ENCODE measurements at regions not wholly inside any gene's neighbourhood (a gene's known extent, or its start where the extent isn't known, plus 50 kb on each side); places are given as distances from the start of the nearest gene placed in this dataset.

DNA sequence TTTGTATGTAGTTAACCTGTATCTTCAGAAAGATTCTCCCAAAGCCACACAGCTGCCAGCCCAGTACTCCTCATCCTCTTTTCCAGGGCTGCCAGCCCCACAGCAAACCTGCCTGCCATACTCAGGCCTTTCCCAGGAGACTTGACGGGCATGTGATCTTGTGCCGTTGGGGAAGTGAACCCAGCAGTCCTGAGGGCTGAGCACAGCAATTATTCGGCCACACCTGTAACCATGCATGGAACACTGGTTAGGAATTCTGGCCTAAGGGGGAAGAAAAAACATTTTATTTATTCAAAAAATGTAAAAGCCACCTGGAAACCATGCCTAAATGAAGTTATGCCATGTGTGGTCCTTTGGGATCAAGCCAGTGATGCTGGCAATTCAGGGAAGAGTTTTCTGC, 145.3 kb downstream of the GRIN2B start:
- intact Hi-C loops (cut with DNase I): no loop called here
- TF ChIP-seq, protein P1, sequence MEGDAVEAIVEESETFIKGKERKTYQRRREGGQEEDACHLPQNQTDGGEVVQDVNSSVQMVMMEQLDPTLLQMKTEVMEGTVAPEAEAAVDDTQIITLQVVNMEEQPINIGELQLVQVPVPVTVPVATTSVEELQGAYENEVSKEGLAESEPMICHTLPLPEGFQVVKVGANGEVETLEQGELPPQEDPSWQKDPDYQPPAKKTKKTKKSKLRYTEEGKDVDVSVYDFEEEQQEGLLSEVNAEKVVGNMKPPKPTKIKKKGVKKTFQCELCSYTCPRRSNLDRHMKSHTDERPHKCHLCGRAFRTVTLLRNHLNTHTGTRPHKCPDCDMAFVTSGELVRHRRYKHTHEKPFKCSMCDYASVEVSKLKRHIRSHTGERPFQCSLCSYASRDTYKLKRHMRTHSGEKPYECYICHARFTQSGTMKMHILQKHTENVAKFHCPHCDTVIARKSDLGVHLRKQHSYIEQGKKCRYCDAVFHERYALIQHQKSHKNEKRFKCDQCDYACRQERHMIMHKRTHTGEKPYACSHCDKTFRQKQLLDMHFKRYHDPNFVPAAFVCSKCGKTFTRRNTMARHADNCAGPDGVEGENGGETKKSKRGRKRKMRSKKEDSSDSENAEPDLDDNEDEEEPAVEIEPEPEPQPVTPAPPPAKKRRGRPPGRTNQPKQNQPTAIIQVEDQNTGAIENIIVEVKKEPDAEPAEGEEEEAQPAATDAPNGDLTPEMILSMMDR (IDR thresholded peaks at IDR 0.05): no peak
- TF ChIP-seq POLR2A (IDR thresholded peaks at IDR 0.05): no peak

DNA sequence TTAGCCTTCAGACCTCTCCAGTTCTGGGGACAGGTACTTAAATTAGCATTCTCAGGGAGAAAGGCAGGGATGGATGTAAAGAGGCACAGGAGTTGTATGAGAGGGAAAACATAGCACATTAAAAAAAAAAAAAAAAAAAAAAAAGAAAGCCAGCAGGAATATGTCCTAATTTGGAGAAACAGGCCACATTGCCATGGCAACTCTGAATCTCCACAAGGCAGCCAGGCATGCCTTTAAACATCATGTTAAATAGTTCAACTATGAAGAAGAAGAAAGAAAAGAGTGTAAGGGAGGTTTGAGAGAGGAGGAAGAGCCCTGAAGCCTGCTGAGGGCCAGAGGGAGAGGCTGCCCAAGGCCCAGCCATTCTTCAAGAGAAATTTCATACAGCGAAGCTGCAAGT, 145.8 kb downstream of the GRIN2B start:
- no peak for DNase-seq
- no peaks in the 10 kb centered on the region for H3K4me1 ChIP-seq (replicated peaks in 1 of 2)
- H3K9me3 ChIP-seq (replicated peaks in 1 of 3): no peaks in the 10 kb centered on the region
- TF ChIP-seq POLR2A (IDR thresholded peaks at IDR 0.05): no peak
- TF ChIP-seq, protein P1 (IDR thresholded peaks at IDR 0.05): no peak
- no peaks in the 10 kb centered on the region for H3K36me3 ChIP-seq (replicated peaks in 1 of 2)
- WGBS, 4 donors: 87 to 95% (median 93%) methylated on average over 1 of the region's 1 CpG
- no peak overlapping the region for H3K4me3 ChIP-seq
- intact Hi-C loops (cut with DNase I): no loop called here
- H3K27me3 ChIP-seq: no peaks in the 10 kb centered on the region
- H3K27ac ChIP-seq: no peak overlapping the region

More for the DNA sequence above, 145.3 kb downstream of the GRIN2B start:
- H3K4me3 ChIP-seq: no peak overlapping the region
- H3K36me3 ChIP-seq (replicated peaks in 1 of 2): no peaks in the 10 kb centered on the region
- H3K4me1 ChIP-seq (replicated peaks in 1 of 2): no peaks in the 10 kb centered on the region
- 69 to 88% (median 78%) methylated on average over 3 of the region's 3 CpGs for WGBS, 4 donors
- H3K27me3 ChIP-seq: no peaks in the 10 kb centered on the region
- H3K9me3 ChIP-seq (replicated peaks in 1 of 3): no peaks in the 10 kb centered on the region
- no peak for DNase-seq
- no peak overlapping the region for H3K27ac ChIP-seq

DNA sequence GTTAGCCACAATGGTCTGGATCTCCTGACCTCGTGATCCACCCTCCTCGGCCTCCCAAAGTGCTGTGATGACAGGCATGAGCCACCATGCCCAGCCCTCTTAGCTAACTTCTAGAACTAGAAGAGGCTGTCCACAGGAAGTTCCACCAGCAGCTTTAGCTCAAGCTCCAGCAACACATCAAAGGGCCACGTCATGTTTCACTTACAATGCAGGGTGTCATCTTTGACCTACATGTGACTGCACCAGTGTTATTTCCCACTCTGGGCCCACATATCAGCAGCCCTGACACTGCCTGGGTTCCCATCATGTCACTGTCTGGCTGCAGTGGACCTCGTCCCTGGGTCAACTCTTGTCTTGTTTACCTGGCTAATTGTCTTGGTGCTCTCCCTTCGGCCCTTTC, 147.2 kb downstream of the GRIN2B start:
- intact Hi-C loops (cut with DNase I): no loop called here
- Histone ChIP-seq H3K27ac (no peak overlapping the region), H3K4me1 (replicated peaks in 1 of 2) (no peaks in the 10 kb centered on the region), H3K36me3 (replicated peaks in 1 of 2) (no peaks in the 10 kb centered on the region), H3K9me3 (replicated peaks in 1 of 3) (no peaks in the 10 kb centered on the region), H3K27me3 (no peaks in the 10 kb centered on the region), H3K4me3 (no peak overlapping the region)
- 77 to 81% (median 78%) methylated on average over 3 to 5 of the region's 5 CpGs for WGBS, 4 donors
- no peak for DNase-seq
- TF ChIP-seq POLR2A (IDR thresholded peaks at IDR 0.05): no peak
- TF ChIP-seq, protein P1 (IDR thresholded peaks at IDR 0.05): no peak

DNA sequence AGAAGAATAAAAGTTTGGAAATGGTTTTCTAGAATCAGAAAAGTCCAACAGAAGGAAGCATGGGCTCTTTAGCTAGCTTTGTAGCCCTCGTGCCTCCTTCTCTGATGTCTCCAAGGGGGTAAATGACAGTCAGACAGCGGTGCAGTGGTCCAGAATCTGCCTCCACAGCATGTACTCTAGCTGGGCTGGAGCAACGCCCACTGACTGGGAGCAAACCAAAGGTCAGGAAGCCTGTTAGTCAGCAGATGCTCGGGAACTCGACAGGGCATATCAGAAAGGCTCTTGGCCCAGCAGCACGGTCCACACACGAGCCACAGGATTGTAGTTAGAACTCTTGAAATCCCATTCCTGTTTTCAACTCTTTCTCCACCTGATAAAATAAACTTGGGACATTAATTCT, 164.3 kb downstream of the GRIN2B start:
- intact Hi-C loops (cut with DNase I): no loop called here
- Histone ChIP-seq H3K36me3 (replicated peaks in 1 of 2) (no peaks in the 10 kb centered on the region), H3K27ac (no peak overlapping the region), H3K27me3 (no peaks in the 10 kb centered on the region), H3K4me1 (replicated peaks in 1 of 2) (no peaks in the 10 kb centered on the region), H3K4me3 (no peak overlapping the region), H3K9me3 (replicated peaks in 1 of 3) (no peaks in the 10 kb centered on the region)
- DNase-seq: peak in 1 of 7 donors; percentile 14
- 35 to 55% (median 47%) methylated on average over 7 of the region's 7 CpGs for WGBS, 4 donors
- TF ChIP-seq POLR2A (IDR thresholded peaks at IDR 0.05): no peak

DNA sequence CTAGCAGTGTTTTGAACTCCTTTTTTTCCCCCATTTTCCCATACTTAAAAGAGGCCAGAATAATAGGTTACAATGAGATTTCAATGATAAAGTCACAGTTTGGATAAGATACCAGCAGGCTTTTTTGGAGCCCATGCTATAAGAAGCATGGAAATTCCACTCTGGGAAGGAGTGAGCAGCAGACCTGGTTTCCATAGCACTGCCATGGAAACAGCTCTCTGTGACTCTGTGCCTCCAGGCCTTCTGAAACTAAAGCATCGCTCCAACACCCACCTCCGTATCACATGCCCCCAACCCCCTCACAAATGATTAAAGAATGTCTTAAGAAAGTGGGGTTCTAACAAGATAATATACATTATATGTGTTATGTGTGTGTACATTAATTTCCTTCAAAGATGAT, 165.0 kb downstream of the GRIN2B start:
- no peaks in the 10 kb centered on the region for H3K36me3 ChIP-seq (replicated peaks in 1 of 2)
- TF ChIP-seq POLR2A (IDR thresholded peaks at IDR 0.05): no peak
- TF ChIP-seq, protein P1 (IDR thresholded peaks at IDR 0.05): no peak
- no peaks in the 10 kb centered on the region for H3K9me3 ChIP-seq (replicated peaks in 1 of 3)

More for the DNA sequence above, 165.0 kb downstream of the GRIN2B start:
- H3K4me3 ChIP-seq: no peak overlapping the region
- no peaks in the 10 kb centered on the region for H3K27me3 ChIP-seq
- 71 to 87% (median 81%) methylated on average over 2 of the region's 2 CpGs for WGBS, 4 donors
- DNase-seq: no peak
- no peak overlapping the region for H3K27ac ChIP-seq
- intact Hi-C loops (cut with DNase I): no loop called here
- no peaks in the 10 kb centered on the region for H3K4me1 ChIP-seq (replicated peaks in 1 of 2)
